ENCODE measurements at regions not wholly inside any gene's neighbourhood (a gene's known extent, or its start where the extent isn't known, plus 50 kb on each side); places are given as distances from the start of the nearest gene placed in this dataset.

DNA sequence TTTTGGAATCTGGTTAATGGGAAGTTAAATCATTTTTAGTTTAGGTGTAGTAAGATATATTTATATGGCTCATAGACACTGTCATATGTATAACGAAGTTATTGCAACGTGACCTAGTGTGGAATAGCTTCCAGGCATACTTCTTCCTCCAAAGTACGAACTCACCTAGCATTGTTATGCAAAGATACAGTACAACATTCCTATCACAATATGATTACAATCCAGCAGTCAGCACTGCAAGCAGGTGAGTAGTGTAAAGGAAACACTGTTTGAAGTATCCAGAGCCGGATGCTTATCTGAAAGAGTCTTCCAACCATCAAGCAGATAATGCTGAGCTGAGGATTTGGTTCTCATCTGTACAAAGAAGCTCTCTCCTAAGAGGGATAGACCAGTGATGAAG lies 754.4 kb upstream of the IGFBP3 start:
- H3K9me3 Mint-ChIP-seq (ENCODE audit: unreplicated experiment) = no peaks in the 10 kb centered on the region
- H3K27ac Mint-ChIP-seq (ENCODE audit: low read depth, unreplicated experiment) = no peak overlapping the region
- no peaks in the 10 kb centered on the region for H3K36me3 Mint-ChIP-seq (ENCODE audit: insufficient read depth, unreplicated experiment)
- no peak for DNase-seq (ENCODE audit: unreplicated experiment)
- TF ChIP-seq, protein P1, sequence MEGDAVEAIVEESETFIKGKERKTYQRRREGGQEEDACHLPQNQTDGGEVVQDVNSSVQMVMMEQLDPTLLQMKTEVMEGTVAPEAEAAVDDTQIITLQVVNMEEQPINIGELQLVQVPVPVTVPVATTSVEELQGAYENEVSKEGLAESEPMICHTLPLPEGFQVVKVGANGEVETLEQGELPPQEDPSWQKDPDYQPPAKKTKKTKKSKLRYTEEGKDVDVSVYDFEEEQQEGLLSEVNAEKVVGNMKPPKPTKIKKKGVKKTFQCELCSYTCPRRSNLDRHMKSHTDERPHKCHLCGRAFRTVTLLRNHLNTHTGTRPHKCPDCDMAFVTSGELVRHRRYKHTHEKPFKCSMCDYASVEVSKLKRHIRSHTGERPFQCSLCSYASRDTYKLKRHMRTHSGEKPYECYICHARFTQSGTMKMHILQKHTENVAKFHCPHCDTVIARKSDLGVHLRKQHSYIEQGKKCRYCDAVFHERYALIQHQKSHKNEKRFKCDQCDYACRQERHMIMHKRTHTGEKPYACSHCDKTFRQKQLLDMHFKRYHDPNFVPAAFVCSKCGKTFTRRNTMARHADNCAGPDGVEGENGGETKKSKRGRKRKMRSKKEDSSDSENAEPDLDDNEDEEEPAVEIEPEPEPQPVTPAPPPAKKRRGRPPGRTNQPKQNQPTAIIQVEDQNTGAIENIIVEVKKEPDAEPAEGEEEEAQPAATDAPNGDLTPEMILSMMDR (IDR thresholded peaks at IDR 0.05; ENCODE audit: unreplicated experiment) = no peak
- POLR2A ChIA-PET = no interaction called here
- H3K27me3 Mint-ChIP-seq (ENCODE audit: insufficient read depth, unreplicated experiment) = no peaks in the 10 kb centered on the region
- H3K4me1 Mint-ChIP-seq (ENCODE audit: insufficient read depth, unreplicated experiment) = peaks cover 5% of the 10 kb centered on the region
- intact Hi-C loops (cut with micrococcal nuclease) = no loop called here
- BruUV-seq (replicated peaks) = no TSS peak
- CTCF ChIA-PET = interaction anchor here (0.7 kb wide), 1 partner anchor 355 kb away, joined by 3 read pairs; no protein-coding TSS in a partner anchor
- no peak overlapping the region for H3K4me3 Mint-ChIP-seq (ENCODE audit: unreplicated experiment)

GRCh38 chr7:46672861-46673260 lies 751.8 kb upstream of the IGFBP3 start:
- no peak overlapping the region for H3K27ac Mint-ChIP-seq (ENCODE audit: low read depth, unreplicated experiment)
- CTCF ChIA-PET = no interaction called here
- H3K4me1 Mint-ChIP-seq (ENCODE audit: insufficient read depth, unreplicated experiment) = no peaks in the 10 kb centered on the region
- no peaks in the 10 kb centered on the region for H3K36me3 Mint-ChIP-seq (ENCODE audit: insufficient read depth, unreplicated experiment)
- no TSS peak for BruUV-seq (replicated peaks)
- TF ChIP-seq, protein P1 (IDR thresholded peaks at IDR 0.05; ENCODE audit: unreplicated experiment) = no peak
- POLR2A ChIA-PET = interaction anchor here (1.6 kb wide), 1 partner anchor 15 kb away, joined by 6 read pairs; no protein-coding TSS in a partner anchor
- no peaks in the 10 kb centered on the region for H3K9me3 Mint-ChIP-seq (ENCODE audit: unreplicated experiment)
- no peaks in the 10 kb centered on the region for H3K27me3 Mint-ChIP-seq (ENCODE audit: insufficient read depth, unreplicated experiment)
- no peak overlapping the region for H3K4me3 Mint-ChIP-seq (ENCODE audit: unreplicated experiment)
- intact Hi-C loops (cut with micrococcal nuclease) = no loop called here
- DNase-seq (ENCODE audit: unreplicated experiment) = no peak

- TF ChIP-seq, protein P1 (IDR thresholded peaks at IDR 0.05; ENCODE audit: unreplicated experiment) = no peak
- Mint-ChIP-seq H3K4me1 (ENCODE audit: insufficient read depth, unreplicated experiment) (no peaks in the 10 kb centered on the region), H3K4me3 (ENCODE audit: unreplicated experiment) (no peak overlapping the region), H3K27ac (ENCODE audit: low read depth, unreplicated experiment) (no peak overlapping the region), H3K27me3 (ENCODE audit: insufficient read depth, unreplicated experiment) (no peaks in the 10 kb centered on the region), H3K9me3 (ENCODE audit: unreplicated experiment) (no peaks in the 10 kb centered on the region), H3K36me3 (ENCODE audit: insufficient read depth, unreplicated experiment) (no peaks in the 10 kb centered on the region)
- no TSS peak for BruUV-seq (replicated peaks)
- no peak for DNase-seq (ENCODE audit: unreplicated experiment)
- CTCF ChIA-PET = no interaction called here
- POLR2A ChIA-PET = no interaction called here
- intact Hi-C loops (cut with micrococcal nuclease) = no loop called here
These were observed 750.2 kb upstream of the IGFBP3 start for GRCh38 chr7:46671108-46671769.

DNA sequence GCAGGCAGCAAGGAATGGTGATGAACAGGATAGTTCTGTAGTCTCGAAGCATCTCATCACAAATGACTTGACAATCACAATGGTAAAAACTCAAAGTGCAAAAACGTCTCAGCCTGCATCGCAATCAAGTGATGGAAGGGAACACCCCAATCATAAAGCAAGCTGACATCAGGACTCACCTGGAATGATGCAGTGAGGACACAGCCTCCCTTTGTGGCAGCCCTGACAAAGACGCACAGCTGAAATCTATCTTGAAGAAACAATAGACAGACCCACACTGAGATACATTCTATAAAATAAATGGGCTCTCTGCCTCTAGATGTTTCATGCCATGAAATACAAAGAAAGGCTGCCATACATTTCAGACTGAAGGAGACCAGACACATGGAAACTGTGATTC lies 748.0 kb upstream of the IGFBP3 start:
- TF ChIP-seq, protein P1 (IDR thresholded peaks at IDR 0.05; ENCODE audit: unreplicated experiment) = no peak
- intact Hi-C loops (cut with micrococcal nuclease) = no loop called here
- Mint-ChIP-seq H3K27me3 (ENCODE audit: insufficient read depth, unreplicated experiment) (no peaks in the 10 kb centered on the region), H3K36me3 (ENCODE audit: insufficient read depth, unreplicated experiment) (no peaks in the 10 kb centered on the region), H3K4me3 (ENCODE audit: unreplicated experiment) (no peak overlapping the region), H3K27ac (ENCODE audit: low read depth, unreplicated experiment) (no peak overlapping the region), H3K4me1 (ENCODE audit: insufficient read depth, unreplicated experiment) (no peaks in the 10 kb centered on the region), H3K9me3 (ENCODE audit: unreplicated experiment) (no peaks in the 10 kb centered on the region)
- ChIA-PET POLR2A (no interaction called here), CTCF (no interaction called here)
- BruUV-seq (replicated peaks) = no TSS peak
- no peak for DNase-seq (ENCODE audit: unreplicated experiment)
